ENCODE measurements at regions not wholly inside any gene's neighbourhood (a gene's known extent, or its start where the extent isn't known, plus 50 kb on each side); places are given as distances from the start of the nearest gene placed in this dataset.
A peak's percentile ranks its signal among the peaks of the same experiment; 100 is the strongest.
"Not testable (repeated sequence)": the region's sequence is repeated elsewhere in the genome, so short reads cannot be mapped to it uniquely, and the experiment has no call there.

GRCh38 chr14:86780461-86780860, 1212.5 kb downstream of the GALC start:
- no peak for TF ChIP-seq CTCF (IDR thresholded peaks at IDR 0.05; ENCODE audit: insufficient read depth, low read length, poor library complexity, severe bottlenecking)
- Histone ChIP-seq H3K4me3 (ENCODE audit: low read depth, low read length) (no peak overlapping the region), H3K27me3 (ENCODE audit: control insufficient read depth, insufficient read depth, low read length) (no peaks in the 10 kb centered on the region), H3K36me3 (ENCODE audit: control insufficient read depth, insufficient read depth, low read length) (no peaks in the 10 kb centered on the region)
- no peak for DNase-seq (ENCODE audit: low read depth)

- no peak for TF ChIP-seq CTCF (IDR thresholded peaks at IDR 0.05; ENCODE audit: insufficient read depth, low read length, poor library complexity, severe bottlenecking)
- H3K27me3 ChIP-seq (ENCODE audit: control insufficient read depth, insufficient read depth, low read length), result no peaks in the 10 kb centered on the region
- H3K36me3 ChIP-seq (ENCODE audit: control insufficient read depth, insufficient read depth, low read length), result no peaks in the 10 kb centered on the region
- no peak overlapping the region for H3K4me3 ChIP-seq (ENCODE audit: low read depth, low read length)
- DNase-seq (ENCODE audit: low read depth), result no peak
Observed at GRCh38 chr14:86779416-86779815, 1213.6 kb downstream of the GALC start.

- peak; percentile 38 for DNase-seq (ENCODE audit: low read depth)
- Histone ChIP-seq H3K4me3 (ENCODE audit: low read depth, low read length) (no peak overlapping the region), H3K27me3 (ENCODE audit: control insufficient read depth, insufficient read depth, low read length) (no peaks in the 10 kb centered on the region), H3K36me3 (ENCODE audit: control insufficient read depth, insufficient read depth, low read length) (no peaks in the 10 kb centered on the region)
- no peak for TF ChIP-seq CTCF (IDR thresholded peaks at IDR 0.05; ENCODE audit: insufficient read depth, low read length, poor library complexity, severe bottlenecking)
Observed at GRCh38 chr14:86777963-86778602, 1214.9 kb downstream of the GALC start.

- H3K4me3 ChIP-seq (ENCODE audit: low read depth, low read length); DNase-seq (ENCODE audit: low read depth); H3K36me3 ChIP-seq (ENCODE audit: control insufficient read depth, insufficient read depth, low read length): not testable (repeated sequence)
Observed at GRCh38 chr14:86775896-86776295, 1217.1 kb downstream of the GALC start.

GRCh38 chr14:86774916-86775315, 1218.1 kb downstream of the GALC start:
- DNase-seq (ENCODE audit: low read depth), result no peak
- TF ChIP-seq CTCF (IDR thresholded peaks at IDR 0.05; ENCODE audit: insufficient read depth, low read length, poor library complexity, severe bottlenecking), result no peak
- Histone ChIP-seq H3K4me3 (ENCODE audit: low read depth, low read length) (no peak overlapping the region), H3K36me3 (ENCODE audit: control insufficient read depth, insufficient read depth, low read length) (no peaks in the 10 kb centered on the region), H3K27me3 (ENCODE audit: control insufficient read depth, insufficient read depth, low read length) (no peaks in the 10 kb centered on the region)

More at GRCh38 chr14:86775896-86776295, 1217.1 kb downstream of the GALC start:
- not testable (repeated sequence) for H3K27me3 ChIP-seq (ENCODE audit: control insufficient read depth, insufficient read depth, low read length)

- DNase-seq (ENCODE audit: low read depth), result no peak
Observed at GRCh38 chr14:86772075-86772474, 1220.9 kb downstream of the GALC start.

More at GRCh38 chr14:86772075-86772474, 1220.9 kb downstream of the GALC start:
- H3K4me3 ChIP-seq (ENCODE audit: low read depth, low read length), result no peak overlapping the region
- H3K36me3 ChIP-seq (ENCODE audit: control insufficient read depth, insufficient read depth, low read length), result no peaks in the 10 kb centered on the region
- no peaks in the 10 kb centered on the region for H3K27me3 ChIP-seq (ENCODE audit: control insufficient read depth, insufficient read depth, low read length)
- TF ChIP-seq CTCF (IDR thresholded peaks at IDR 0.05; ENCODE audit: insufficient read depth, low read length, poor library complexity, severe bottlenecking), result no peak

All from kidney epithelial cell (primary cell).